Sigmoid colon (tissue), 6 donors: ENCODE measurements at regions not wholly inside any gene's neighbourhood (a gene's known extent, or its start where the extent isn't known, plus 50 kb on each side); places are given as distances from the start of the nearest gene placed in this dataset.

Experiments used
- DNase-seq: peaks from one replicate; pipeline ENCODE4 v3.0.0-alpha.2; 2019
- H3K27ac ChIP-seq, 4 donors: fragments of 200-600 bp; sonication (generic); one replicate each; pipeline ENCODE4 v1.5.1; 2016 to 2019; ENCODE audit warnings: mild to moderate bottlenecking in 1 of 4
- H3K27me3 ChIP-seq, 3 donors: fragments of 200-600 bp; sonication (generic); one replicate each; pipeline ENCODE4 v1.5.1; 2019; ENCODE audit warnings: mild to moderate bottlenecking in 1 of 3
- H3K36me3 ChIP-seq, 4 donors: fragments of 200-600 bp; sonication (generic); one replicate each; pipeline ENCODE4 v1.5.1; 2016 to 2019
- H3K4me1 ChIP-seq, 4 donors: fragments of 200-600 bp; sonication (generic); one replicate each; pipeline ENCODE4 v1.5.1; 2017 to 2019
- H3K4me3 ChIP-seq, 4 donors: fragments of 200-600 bp; sonication (generic); one replicate each; pipeline ENCODE4 v1.5.1; 2017 to 2019; ENCODE audit warnings: mild to moderate bottlenecking in 2 of 4, moderate library complexity in 1 of 4
- H3K9me3 ChIP-seq, 4 donors: fragments of 200-600 bp in 3 of 4; sonication (generic) in 3 of 4; one replicate each; pipeline versions ENCODE4 v1.5.1 to v1.6.1; 2013 to 2019
- CTCF ChIP-seq, 4 experiments: fragments of 450-650 bp in 3 of 4; fragments of 200-600 bp in 1 of 4; IDR thresholded peaks; one replicate each; pipeline ENCODE4 v1.5.1; 2016 to 2019; ENCODE audit warnings: antibody characterized with exemption in 4 of 4, mild to moderate bottlenecking in 3 of 4, moderate library complexity in 2 of 4
- EP300 ChIP-seq, 4 donors: sonication (generic); formaldehyde crosslinking; IDR thresholded peaks; one replicate each; pipeline ENCODE4 v1.6.1; 2017; ENCODE audit warnings: antibody characterized with exemption in 4 of 4
- POLR2A ChIP-seq, 2 donors: fragments of 450-650 bp; IDR thresholded peaks; one replicate each; pipeline ENCODE4 v1.6.1; 2016; ENCODE audit warnings: antibody characterized with exemption in 2 of 2, mild to moderate bottlenecking in 2 of 2, moderate library complexity in 2 of 2
- POLR2AphosphoS5 ChIP-seq, 4 donors: sonication (generic); formaldehyde crosslinking; IDR thresholded peaks; one replicate each; pipeline ENCODE4 v1.6.1; 2017; ENCODE audit warnings: antibody characterized with exemption in 4 of 4
- WGBS, 2 donors: extraction: QIAGEN DNeasy Blood & Tissue Kit; methylation state at CpG; one replicate each; pipeline ENCODE4 v1.1.7; 2013; 5-methylcytosine and 5-hydroxymethylcytosine counted together
- intact Hi-C: fragments of 100-400 bp; cut with DNase I; formaldehyde crosslinking; loops from one replicate; pipeline ENCODE4 v1.15.1; 2023
- donor health status: healthy with polysubstance abuse.
- donor health status: healthy.

- peaks cover 0 to 10% (median 0%) of the 10 kb centered on the region in 3 donors for H3K27me3 ChIP-seq
- DNase-seq: no peak
- H3K36me3 ChIP-seq: no peaks in the 10 kb centered on the region
- intact Hi-C loops: no loop called here
- peaks cover 0 to 2% (median 0%) of the 10 kb centered on the region in 4 donors for H3K9me3 ChIP-seq
- no peak overlapping the region for H3K27ac ChIP-seq
- no peak for TF ChIP-seq POLR2A (IDR thresholded peaks at IDR 0.05)
- no peak for TF ChIP-seq CTCF (IDR thresholded peaks at IDR 0.05)
- TF ChIP-seq EP300 (IDR thresholded peaks at IDR 0.05): no peak
- no peak for TF ChIP-seq POLR2AphosphoS5 (IDR thresholded peaks at IDR 0.05)
- no peaks in the 10 kb centered on the region for H3K4me1 ChIP-seq
- H3K4me3 ChIP-seq: no peak overlapping the region
- 62 to 79% methylated on average over 18 of the region's 18 CpGs for WGBS, 2 donors
Observed at GRCh38 chr2:120526997-120527945, 181.3 kb downstream of the INHBB start.

- Histone ChIP-seq H3K9me3 (peaks cover 0 to 2% (median 0%) of the 10 kb centered on the region in 4 donors), H3K4me3 (no peak overlapping the region), H3K27ac (no peak overlapping the region), H3K4me1 (no peaks in the 10 kb centered on the region), H3K27me3 (peaks cover 0 to 1% (median 0%) of the 10 kb centered on the region in 3 donors), H3K36me3 (no peaks in the 10 kb centered on the region)
- 30 to 58% methylated on average over 11 of the region's 11 CpGs for WGBS, 2 donors
- no peak for TF ChIP-seq EP300 (IDR thresholded peaks at IDR 0.05)
- no peak for TF ChIP-seq CTCF (IDR thresholded peaks at IDR 0.05)
- no peak for TF ChIP-seq POLR2A (IDR thresholded peaks at IDR 0.05)
- no peak for TF ChIP-seq POLR2AphosphoS5 (IDR thresholded peaks at IDR 0.05)
- no peak for DNase-seq
- intact Hi-C loops: no loop called here
Observed at GRCh38 chr2:120528051-120528692, 182.2 kb downstream of the INHBB start.

GRCh38 chr2:120528693-120529076 is 182.7 kb downstream of the INHBB start:
- H3K4me3 ChIP-seq: no peak overlapping the region
- H3K36me3 ChIP-seq: no peaks in the 10 kb centered on the region
- no peaks in the 10 kb centered on the region for H3K27me3 ChIP-seq
- H3K4me1 ChIP-seq: no peaks in the 10 kb centered on the region
- intact Hi-C loops: no loop called here
- peaks cover 0 to 2% (median 0%) of the 10 kb centered on the region in 4 donors for H3K9me3 ChIP-seq
- no peak for DNase-seq
- 65 to 78% methylated on average over 7 of the region's 7 CpGs for WGBS, 2 donors
- no peak overlapping the region for H3K27ac ChIP-seq
- TF ChIP-seq POLR2AphosphoS5 (IDR thresholded peaks at IDR 0.05): no peak
- no peak for TF ChIP-seq CTCF (IDR thresholded peaks at IDR 0.05)
- TF ChIP-seq POLR2A (IDR thresholded peaks at IDR 0.05): no peak
- TF ChIP-seq EP300 (IDR thresholded peaks at IDR 0.05): no peak

GRCh38 chr2:120530781-120531180 is 184.8 kb downstream of the INHBB start:
- 93 to 95% methylated on average over 4 of the region's 4 CpGs for WGBS, 2 donors

More at GRCh38 chr2:120530781-120531180, 184.8 kb downstream of the INHBB start:
- DNase-seq: no peak
- no peak overlapping the region for H3K4me3 ChIP-seq
- no peaks in the 10 kb centered on the region for H3K27me3 ChIP-seq
- peaks cover 0 to 2% (median 0%) of the 10 kb centered on the region in 4 donors for H3K9me3 ChIP-seq
- no peak overlapping the region for H3K27ac ChIP-seq
- no peaks in the 10 kb centered on the region for H3K4me1 ChIP-seq
- H3K36me3 ChIP-seq: no peaks in the 10 kb centered on the region
- no peak for TF ChIP-seq POLR2AphosphoS5 (IDR thresholded peaks at IDR 0.05)
- TF ChIP-seq CTCF (IDR thresholded peaks at IDR 0.05): no peak
- no peak for TF ChIP-seq POLR2A (IDR thresholded peaks at IDR 0.05)
- TF ChIP-seq EP300 (IDR thresholded peaks at IDR 0.05): no peak
- intact Hi-C loops: no loop called here
